CD14-positive monocyte (primary cell): ENCODE measurements at regions not wholly inside any gene's neighbourhood (a gene's known extent, or its start where the extent isn't known, plus 50 kb on each side); places are given as distances from the start of the nearest gene placed in this dataset.

ENCODE experiments used
- DNase-seq, 3 donors: peaks; one replicate each; pipeline ENCODE4 v3.0.0-alpha.2; 2011 to 2022
- H2AFZ ChIP-seq: 2 replicates; pipeline ENCODE4 v1.6.0; 2012; ENCODE audit warnings: mild to moderate bottlenecking, low read depth, low read length, inconsistent platforms; ENCODE audit not compliant: insufficient read depth, poor library complexity, severe bottlenecking
- H3K27ac ChIP-seq, 2 donors: 1 replicate in 1 of 2; 2 replicates in 1 of 2; pipeline ENCODE4 v1.5.1; 2012 to 2013; ENCODE audit warnings: low read length in 2 of 2, control low read depth in 1 of 2, inconsistent platforms in 1 of 2, low read depth in 1 of 2, mild to moderate bottlenecking in 1 of 2
- H3K27me3 ChIP-seq, 2 donors: one replicate each; pipeline versions ENCODE4 v1.6.0 to v1.6.1; 2011 to 2013; ENCODE audit warnings: low read length in 2 of 2; ENCODE audit not compliant: control insufficient read depth in 2 of 2, insufficient read depth in 2 of 2
- H3K36me3 ChIP-seq, 2 donors: replicated peaks in 1 of 2; 1 replicate in 1 of 2; 2 replicates in 1 of 2; pipeline versions ENCODE4 v1.5.1 to v1.6.1; 2012 to 2013; ENCODE audit warnings: low read length in 2 of 2, control low read depth in 1 of 2, inconsistent platforms in 1 of 2, mild to moderate bottlenecking in 1 of 2; ENCODE audit not compliant: insufficient read depth in 2 of 2, control insufficient read depth in 1 of 2
- H3K4me1 ChIP-seq, 2 donors: 1 replicate in 1 of 2; 2 replicates in 1 of 2; pipeline versions ENCODE4 v1.5.1 to v1.6.1; 2012 to 2013; ENCODE audit warnings: low read length in 2 of 2, control low read depth in 1 of 2, inconsistent platforms in 1 of 2, mild to moderate bottlenecking in 1 of 2, moderate library complexity in 1 of 2; ENCODE audit not compliant: insufficient read depth in 2 of 2, control insufficient read depth in 1 of 2
- H3K4me2 ChIP-seq: replicated peaks from 2 replicates; pipeline ENCODE3; 2012; ENCODE audit warnings: low read length, moderate library complexity, mild to moderate bottlenecking; ENCODE audit not compliant: poor library complexity, severe bottlenecking; ENCODE audit errors: extremely low read depth
- H3K4me3 ChIP-seq, 3 experiments: fragments of 200-600 bp in 1 of 3; sonication (generic) in 1 of 3; replicated peaks in 1 of 3; 1 replicate in 2 of 3; 2 replicates in 1 of 3; pipeline ENCODE4 v1.5.1; 2011 to 2013; ENCODE audit warnings: low read length in 3 of 3, mild to moderate bottlenecking in 3 of 3, control low read depth in 2 of 3, low read depth in 2 of 3, inconsistent platforms in 1 of 3, moderate library complexity in 1 of 3
- H3K79me2 ChIP-seq: 2 replicates; pipeline ENCODE4 v1.6.0; 2012; ENCODE audit warnings: mild to moderate bottlenecking, control low read depth, inconsistent platforms, low read length, moderate library complexity; ENCODE audit not compliant: insufficient read depth
- H3K9ac ChIP-seq: 2 replicates; pipeline ENCODE4 v1.6.0; 2017; ENCODE audit warnings: low read length, mild to moderate bottlenecking; ENCODE audit not compliant: insufficient read depth, poor library complexity, severe bottlenecking
- H3K9me3 ChIP-seq, 2 donors: replicated peaks in 1 of 2; 1 replicate in 1 of 2; 2 replicates in 1 of 2; pipeline versions ENCODE4 v1.5.1 to v1.6.1; 2012 to 2013; ENCODE audit warnings: low read length in 2 of 2, control low read depth in 1 of 2; ENCODE audit not compliant: control insufficient read depth in 1 of 2, insufficient read depth in 1 of 2
- H4K20me1 ChIP-seq: 2 replicates; pipeline ENCODE4 v1.6.0; 2012; ENCODE audit warnings: mild to moderate bottlenecking, low read length, control low read depth, moderate library complexity; ENCODE audit not compliant: insufficient read depth
- H3K27ac Mint-ChIP-seq, 7 donors: one replicate each; pipeline ENCODE4 v1.8.0; 2020; ENCODE audit warnings: mild to moderate bottlenecking in 7 of 7, mixed read lengths in 7 of 7, moderate library complexity in 6 of 7, inconsistent platforms in 2 of 7
- H3K27me3 Mint-ChIP-seq, 3 donors: one replicate each; pipeline ENCODE4 v1.8.0; 2021 to 2022; ENCODE audit warnings: low read depth in 3 of 3, mild to moderate bottlenecking in 3 of 3, mixed read lengths in 3 of 3, moderate library complexity in 3 of 3, inconsistent platforms in 1 of 3
- H3K36me3 Mint-ChIP-seq, 2 donors: one replicate each; pipeline ENCODE4 v1.8.0; 2020; ENCODE audit warnings: mixed read lengths in 2 of 2, inconsistent platforms in 1 of 2, mild to moderate bottlenecking in 1 of 2
- H3K4me1 Mint-ChIP-seq: one replicate; pipeline ENCODE4 v1.8.0; 2020; ENCODE audit warnings: mild to moderate bottlenecking, mixed read lengths
- H3K4me3 Mint-ChIP-seq, 2 donors: one replicate each; pipeline ENCODE4 v1.8.0; 2020; ENCODE audit warnings: mild to moderate bottlenecking in 2 of 2, mixed read lengths in 2 of 2, moderate library complexity in 1 of 2
- H3K9me3 Mint-ChIP-seq, 7 donors: one replicate each; pipeline ENCODE4 v1.8.0; 2020 to 2022; ENCODE audit warnings: mixed read lengths in 7 of 7, mild to moderate bottlenecking in 6 of 7, moderate library complexity in 6 of 7, inconsistent platforms in 2 of 7
- CTCF ChIP-seq: fragments of 200-600 bp; IDR thresholded peaks from one replicate; pipeline ENCODE4 v1.8.0; 2022; ENCODE audit warnings: antibody characterized with exemption, mild to moderate bottlenecking
- WGBS: methylation state at CpG from one replicate; pipeline ENCODE4 v1.1.5; 2013; ENCODE audit warnings: missing lambda C conversion rate; ENCODE audit not compliant: insufficient coverage; 5-methylcytosine and 5-hydroxymethylcytosine counted together
- intact Hi-C, 2 donors: fragments of 100-400 bp; cut with micrococcal nuclease; formaldehyde crosslinking; loops; one replicate each; pipeline versions ENCODE4 v1.15.0 to v1.15.1; 2023

GRCh38 chr4:67236788-67237187, 308.5 kb downstream of the CENPC start:
- TF ChIP-seq CTCF, result no peak
- Histone ChIP-seq H2AFZ (no peak overlapping the region), H3K36me3 (no peaks in the 10 kb centered on the region), H3K27ac (no peak overlapping the region), H3K4me3 (no peak overlapping the region), H4K20me1 (no peaks in the 10 kb centered on the region), H3K9me3 (no peaks in the 10 kb centered on the region), H3K4me2 (no peak overlapping the region), H3K27me3 (no peaks in the 10 kb centered on the region), H3K9ac (no peak overlapping the region), H3K4me1 (no peaks in the 10 kb centered on the region), H3K79me2 (no peaks in the 10 kb centered on the region)
- no peaks in the 10 kb centered on the region for H3K4me1 Mint-ChIP-seq
- peaks cover 0 to 6% (median 0%) of the 10 kb centered on the region in 7 donors for H3K9me3 Mint-ChIP-seq
- H3K27me3 Mint-ChIP-seq, result peaks cover 0 to 3% (median 0%) of the 10 kb centered on the region in 3 donors
- no peaks in the 10 kb centered on the region for H3K36me3 Mint-ChIP-seq
- DNase-seq, result no peak
- intact Hi-C loops, result no loop called here
- H3K4me3 Mint-ChIP-seq, result no peak overlapping the region
- WGBS, result no CpG with 5 or more reads among the region's 2 CpGs
- no peak overlapping the region for H3K27ac Mint-ChIP-seq

- Histone ChIP-seq H3K9me3 (no peaks in the 10 kb centered on the region), H2AFZ (no peak overlapping the region), H3K4me2 (no peak overlapping the region), H3K4me1 (no peaks in the 10 kb centered on the region), H3K27ac (no peak overlapping the region), H4K20me1 (no peaks in the 10 kb centered on the region), H3K9ac (no peak overlapping the region), H3K27me3 (no peaks in the 10 kb centered on the region), H3K36me3 (no peaks in the 10 kb centered on the region), H3K4me3 (no peak overlapping the region), H3K79me2 (no peaks in the 10 kb centered on the region)
- Mint-ChIP-seq H3K4me3 (no peak overlapping the region), H3K4me1 (no peaks in the 10 kb centered on the region), H3K27me3 (peaks cover 0 to 1% (median 0%) of the 10 kb centered on the region in 3 donors), H3K27ac (no peak overlapping the region), H3K9me3 (peaks cover 0 to 4% (median 0%) of the 10 kb centered on the region in 7 donors), H3K36me3 (no peaks in the 10 kb centered on the region)
- TF ChIP-seq CTCF, result no peak
- no peak for DNase-seq
- intact Hi-C loops, result no loop called here
- WGBS, result 92% methylated on average over 2 of the region's 3 CpGs
Measured at GRCh38 chr4:67236318-67236717, 309.0 kb downstream of the CENPC start.
